GM12892 (cell line): ENCODE measurements at regions not wholly inside any gene's neighbourhood (a gene's known extent, or its start where the extent isn't known, plus 50 kb on each side); places are given as distances from the start of the nearest gene placed in this dataset.
"Not testable (repeated sequence)": the region's sequence is repeated elsewhere in the genome, so short reads cannot be mapped to it uniquely, and the experiment has no call there.

ENCODE experiments used
- DNase-seq: peaks from one replicate; pipeline ENCODE4 v3.0.0; 2011; ENCODE audit not compliant: insufficient read length
- FAIRE-seq: peaks from 2 replicates; lab custom pipeline; 2011; peaks lifted over from hg19 to GRCh38; lab: Jason Lieb, UNC
- POLR2A ChIP-seq: IDR thresholded peaks from 2 replicates; pipeline ENCODE4 v1.6.1; 2011; ENCODE audit warnings: low read depth, low read length, control low read depth
- POLR2AphosphoS5 ChIP-seq: IDR thresholded peaks from 2 replicates; pipeline ENCODE4 v1.6.1; 2011; ENCODE audit warnings: low read depth, low read length, control low read depth
- TAF1 ChIP-seq: IDR thresholded peaks from 2 replicates; pipeline ENCODE4 v1.6.1; 2011; ENCODE audit warnings: low read depth, mild to moderate bottlenecking, control low read depth, low read length, borderline replicate concordance

- no peak for DNase-seq
- TF ChIP-seq POLR2A (no peak), POLR2AphosphoS5 (no peak), TAF1 (no peak)
- no peak for FAIRE-seq
These were observed 117.8 kb upstream of the ENPP6 start for GRCh38 chr4:184335520-184335919.

- not testable (repeated sequence) for DNase-seq, FAIRE-seq
These were observed 115.8 kb upstream of the ENPP6 start for GRCh38 chr4:184333446-184333845.

GRCh38 chr4:184331268-184331995, 113.8 kb upstream of the ENPP6 start:
- FAIRE-seq (peak; percentile 68), DNase-seq (no peak)
- TF ChIP-seq POLR2AphosphoS5 = no peak
- no peak for TF ChIP-seq POLR2A
- no peak for TF ChIP-seq TAF1

GRCh38 chr4:184330517-184331094, 112.9 kb upstream of the ENPP6 start:
- not testable (repeated sequence) for FAIRE-seq, DNase-seq

- TF ChIP-seq POLR2A (no peak), TAF1 (no peak), POLR2AphosphoS5 (no peak)
- no peak for DNase-seq
- peak; percentile 98 for FAIRE-seq
These were observed 112.2 kb upstream of the ENPP6 start for GRCh38 chr4:184329659-184330400.

- DNase-seq (no peak), FAIRE-seq (no peak)
- TF ChIP-seq POLR2A (no peak), TAF1 (no peak), POLR2AphosphoS5 (no peak)
These were observed 111.6 kb upstream of the ENPP6 start for GRCh38 chr4:184329235-184329634.

GRCh38 chr4:184328022-184328736, 110.5 kb upstream of the ENPP6 start:
- no peak for DNase-seq
- TF ChIP-seq POLR2A (peak; percentile 77), TAF1 (peak; percentile 42; the same call in 1 of the 2 replicates), POLR2AphosphoS5 (peak; percentile 77; the same call in 1 of the 2 replicates)
- FAIRE-seq = peak; percentile 99

- FAIRE-seq = no peak
- DNase-seq = no peak
- TF ChIP-seq POLR2AphosphoS5 = no peak
These were observed 107.3 kb upstream of the ENPP6 start for GRCh38 chr4:184324939-184325477.

GRCh38 chr4:184322328-184323025, 104.8 kb upstream of the ENPP6 start:
- FAIRE-seq (no peak), DNase-seq (no peak)
- TF ChIP-seq TAF1 = no peak
- no peak for TF ChIP-seq POLR2A
- TF ChIP-seq POLR2AphosphoS5 = no peak

GRCh38 chr4:184320631-184321030, 103.0 kb upstream of the ENPP6 start:
- peak; percentile 60 for FAIRE-seq
- no peak for TF ChIP-seq POLR2AphosphoS5
- no peak for TF ChIP-seq POLR2A
- no peak for DNase-seq

GRCh38 chr4:184318852-184319251, 101.2 kb upstream of the ENPP6 start:
- TF ChIP-seq TAF1 = no peak
- no peak for TF ChIP-seq POLR2A
- TF ChIP-seq POLR2AphosphoS5 = peak; percentile 48; the same call in 1 of the 2 replicates
- FAIRE-seq (no peak), DNase-seq (no peak)
